Glutamatergic neuron (in vitro differentiated cells): ENCODE measurements at regions not wholly inside any gene's neighbourhood (a gene's known extent, or its start where the extent isn't known, plus 50 kb on each side); places are given as distances from the start of the nearest gene placed in this dataset.

Experiments
- DNase-seq: peaks from one replicate; pipeline ENCODE4 v3.0.0; 2022
- H3K27ac Mint-ChIP-seq: one replicate; pipeline ENCODE4 v1.8.0; 2020; ENCODE audit warnings: mild to moderate bottlenecking, mixed read lengths, inconsistent platforms; ENCODE audit not compliant: unreplicated experiment
- H3K27me3 Mint-ChIP-seq: one replicate; pipeline ENCODE4 v1.8.0; 2020; ENCODE audit warnings: mild to moderate bottlenecking, moderate library complexity, mixed read lengths, inconsistent platforms; ENCODE audit not compliant: unreplicated experiment
- H3K36me3 Mint-ChIP-seq: one replicate; pipeline ENCODE4 v1.8.0; 2020; ENCODE audit warnings: mild to moderate bottlenecking, mixed read lengths, inconsistent platforms; ENCODE audit not compliant: unreplicated experiment
- H3K4me1 Mint-ChIP-seq: one replicate; pipeline ENCODE4 v1.8.0; 2020; ENCODE audit warnings: mild to moderate bottlenecking, low read depth, mixed read lengths, inconsistent platforms; ENCODE audit not compliant: unreplicated experiment
- H3K4me3 Mint-ChIP-seq: one replicate; pipeline ENCODE4 v1.8.0; 2020; ENCODE audit warnings: mild to moderate bottlenecking, mixed read lengths, inconsistent platforms; ENCODE audit not compliant: unreplicated experiment
- H3K9me3 Mint-ChIP-seq: one replicate; pipeline ENCODE4 v1.8.0; 2020; ENCODE audit warnings: mild to moderate bottlenecking, moderate library complexity, mixed read lengths, inconsistent platforms; ENCODE audit not compliant: unreplicated experiment
- TF ChIP-seq, protein P1 (sequence below): fragments of 200-600 bp; sonication (generic); IDR thresholded peaks from one replicate; pipeline ENCODE4 v1.5.0; 2021; ENCODE audit not compliant: partially characterized antibody, unreplicated experiment

GRCh38 chr7:81632418-81632817, 137.4 kb downstream of the HGF start:
- DNase-seq: no peak
- no peaks in the 10 kb centered on the region for H3K36me3 Mint-ChIP-seq
- no peak overlapping the region for H3K27ac Mint-ChIP-seq
- TF ChIP-seq, protein P1, sequence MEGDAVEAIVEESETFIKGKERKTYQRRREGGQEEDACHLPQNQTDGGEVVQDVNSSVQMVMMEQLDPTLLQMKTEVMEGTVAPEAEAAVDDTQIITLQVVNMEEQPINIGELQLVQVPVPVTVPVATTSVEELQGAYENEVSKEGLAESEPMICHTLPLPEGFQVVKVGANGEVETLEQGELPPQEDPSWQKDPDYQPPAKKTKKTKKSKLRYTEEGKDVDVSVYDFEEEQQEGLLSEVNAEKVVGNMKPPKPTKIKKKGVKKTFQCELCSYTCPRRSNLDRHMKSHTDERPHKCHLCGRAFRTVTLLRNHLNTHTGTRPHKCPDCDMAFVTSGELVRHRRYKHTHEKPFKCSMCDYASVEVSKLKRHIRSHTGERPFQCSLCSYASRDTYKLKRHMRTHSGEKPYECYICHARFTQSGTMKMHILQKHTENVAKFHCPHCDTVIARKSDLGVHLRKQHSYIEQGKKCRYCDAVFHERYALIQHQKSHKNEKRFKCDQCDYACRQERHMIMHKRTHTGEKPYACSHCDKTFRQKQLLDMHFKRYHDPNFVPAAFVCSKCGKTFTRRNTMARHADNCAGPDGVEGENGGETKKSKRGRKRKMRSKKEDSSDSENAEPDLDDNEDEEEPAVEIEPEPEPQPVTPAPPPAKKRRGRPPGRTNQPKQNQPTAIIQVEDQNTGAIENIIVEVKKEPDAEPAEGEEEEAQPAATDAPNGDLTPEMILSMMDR: no peak
- no peaks in the 10 kb centered on the region for H3K4me1 Mint-ChIP-seq
- H3K27me3 Mint-ChIP-seq: no peaks in the 10 kb centered on the region
- H3K4me3 Mint-ChIP-seq: no peak overlapping the region
- H3K9me3 Mint-ChIP-seq: no peaks in the 10 kb centered on the region

- H3K4me3 Mint-ChIP-seq: no peak overlapping the region
- H3K36me3 Mint-ChIP-seq: no peaks in the 10 kb centered on the region
- H3K27me3 Mint-ChIP-seq: no peaks in the 10 kb centered on the region
- H3K4me1 Mint-ChIP-seq: no peaks in the 10 kb centered on the region
- no peak overlapping the region for H3K27ac Mint-ChIP-seq
- DNase-seq: no peak
- H3K9me3 Mint-ChIP-seq: no peaks in the 10 kb centered on the region
- TF ChIP-seq, protein P1: no peak
Measured at GRCh38 chr7:81630600-81630999, 139.2 kb downstream of the HGF start.

DNA sequence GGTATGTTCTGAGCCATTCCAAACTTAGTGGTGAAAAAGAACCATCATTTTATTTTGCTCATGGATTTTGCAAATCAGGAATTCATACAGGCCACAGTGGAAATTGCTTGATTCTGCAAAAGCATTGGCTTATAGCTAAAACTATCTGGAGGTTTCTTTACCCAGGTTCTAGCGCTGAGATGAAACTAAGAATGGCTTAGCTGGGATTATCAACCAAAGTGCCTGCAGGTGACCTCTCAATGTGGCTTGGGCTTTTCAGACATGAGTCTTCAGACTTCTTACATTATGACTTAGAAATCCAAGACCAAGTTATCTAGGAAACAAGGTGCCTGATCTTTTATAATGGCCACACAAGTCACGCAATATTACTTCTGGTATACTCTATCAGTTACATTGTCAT, 140.1 kb downstream of the HGF start:
- no peak for DNase-seq
- Mint-ChIP-seq H3K36me3 (no peaks in the 10 kb centered on the region), H3K9me3 (no peaks in the 10 kb centered on the region), H3K27me3 (no peaks in the 10 kb centered on the region), H3K27ac (no peak overlapping the region), H3K4me3 (no peak overlapping the region), H3K4me1 (no peaks in the 10 kb centered on the region)
- TF ChIP-seq, protein P1: no peak

DNA sequence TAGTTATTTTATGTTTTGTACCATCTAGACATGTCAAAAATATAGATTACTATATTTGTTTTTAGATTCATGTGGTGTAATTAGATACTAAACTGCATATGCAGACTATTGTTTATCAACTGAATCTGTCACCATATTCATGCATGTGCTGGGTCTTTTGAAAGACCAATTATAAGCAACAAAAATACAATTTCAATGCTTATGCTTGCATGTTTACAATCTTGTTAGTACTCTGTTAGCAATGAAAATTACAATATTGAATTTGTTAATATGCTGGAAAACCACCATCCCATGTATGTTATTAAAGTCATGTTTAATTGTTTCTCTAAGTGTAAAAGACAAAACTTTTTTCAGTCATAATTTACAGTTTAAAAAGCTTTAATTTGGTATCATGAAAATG, 140.9 kb downstream of the HGF start:
- Mint-ChIP-seq H3K27me3 (no peaks in the 10 kb centered on the region), H3K4me1 (no peaks in the 10 kb centered on the region), H3K9me3 (no peaks in the 10 kb centered on the region), H3K27ac (no peak overlapping the region), H3K36me3 (no peaks in the 10 kb centered on the region), H3K4me3 (no peak overlapping the region)
- DNase-seq: no peak
- TF ChIP-seq, protein P1: no peak

GRCh38 chr7:81627536-81628287, 142.1 kb downstream of the HGF start:
- H3K4me1 Mint-ChIP-seq: peaks cover 3% of the 10 kb centered on the region
- H3K27ac Mint-ChIP-seq: no peak overlapping the region
- no peak for DNase-seq
- H3K4me3 Mint-ChIP-seq: no peak overlapping the region
- no peaks in the 10 kb centered on the region for H3K27me3 Mint-ChIP-seq
- no peaks in the 10 kb centered on the region for H3K36me3 Mint-ChIP-seq
- TF ChIP-seq, protein P1: no peak
- no peaks in the 10 kb centered on the region for H3K9me3 Mint-ChIP-seq
